Endothelial cell of umbilical vein (primary cell): ENCODE measurements at regions not wholly inside any gene's neighbourhood (a gene's known extent, or its start where the extent isn't known, plus 50 kb on each side); places are given as distances from the start of the nearest gene placed in this dataset.

Source experiments
- BruUV-seq: library from RNA; stranded (reverse); fragments of 400-500 nt; replicated peaks from 2 replicates; lab custom pipeline; 2021; lab: Mats Ljungman, UMichigan
- CTCF ChIA-PET: fragments of 300-600, 350-600 bp; sonication (Branson Sonifier 250); formaldehyde crosslinking; loops from one replicate; lab custom pipeline; 2021; ENCODE audit warnings: antibody characterized with exemption, inconsistent platforms; lab: Charles Lee
- POLR2A ChIA-PET: fragments of 300-600, 350-600 bp; sonication (Branson Sonifier 250); formaldehyde crosslinking; loops from one replicate; lab custom pipeline; 2021; ENCODE audit warnings: antibody characterized with exemption, inconsistent platforms; lab: Charles Lee
- DNase-seq: peaks from one replicate; pipeline ENCODE4 v3.0.0-alpha.2; 2011; ENCODE audit warnings: low read depth, low spot score
- FAIRE-seq: peaks from 2 replicates; lab custom pipeline; 2011; peaks lifted over from hg19 to GRCh38; lab: Jason Lieb, UNC
- H2AFZ ChIP-seq: 2 replicates; pipeline ENCODE4 v1.6.0; 2012; ENCODE audit warnings: low read depth, low read length, control low read depth, inconsistent platforms
- H3K27ac ChIP-seq: 2 replicates; pipeline ENCODE4 v1.5.1; 2011; ENCODE audit warnings: low read depth, mild to moderate bottlenecking, control low read depth, low read length, moderate library complexity; ENCODE audit not compliant: insufficient read depth
- H3K27me3 ChIP-seq, 2 experiments: 2 replicates each; pipeline versions ENCODE4 v1.6.0 to v1.6.1; 2011; ENCODE audit warnings: low read length in 2 of 2, mixed read lengths in 1 of 2; ENCODE audit not compliant: control insufficient read depth in 2 of 2, insufficient read depth in 2 of 2
- H3K36me3 ChIP-seq, 2 experiments: 2 replicates in 1 of 2; 3 replicates in 1 of 2; pipeline ENCODE4 v1.5.1; 2011; ENCODE audit warnings: low read length in 2 of 2, mild to moderate bottlenecking in 1 of 2, moderate library complexity in 1 of 2; ENCODE audit not compliant: control insufficient read depth in 2 of 2, insufficient read depth in 2 of 2; ENCODE audit errors: extremely low read depth in 1 of 2
- H3K4me1 ChIP-seq: 3 replicates; pipeline ENCODE4 v1.5.1; 2011; ENCODE audit warnings: mild to moderate bottlenecking, low read length; ENCODE audit not compliant: control insufficient read depth, insufficient read depth; ENCODE audit errors: extremely low read depth
- H3K4me2 ChIP-seq: 2 replicates; pipeline ENCODE4 v1.6.1; 2011; ENCODE audit warnings: low read length, control low read depth, mixed read lengths; ENCODE audit not compliant: insufficient read depth
- H3K4me3 ChIP-seq, 3 experiments: fragments of 200-600 bp in 1 of 3; sonication (generic), shearing (Covaris generic) in 1 of 3; replicated peaks in 1 of 3; 2 replicates each; pipeline ENCODE4 v1.5.1; 2011 to 2016; ENCODE audit warnings: control low read depth in 3 of 3, low read length in 3 of 3, mild to moderate bottlenecking in 2 of 3, inconsistent platforms in 1 of 3, low read depth in 1 of 3, moderate library complexity in 1 of 3; ENCODE audit not compliant: insufficient read depth in 1 of 3
- H3K79me2 ChIP-seq: 2 replicates; pipeline ENCODE4 v1.6.0; 2012; ENCODE audit warnings: low read length, inconsistent platforms; ENCODE audit not compliant: control insufficient read depth, insufficient read depth
- H3K9ac ChIP-seq: replicated peaks from 2 replicates; pipeline ENCODE3; 2011; ENCODE audit warnings: low read length, control low read depth; ENCODE audit not compliant: insufficient read depth; ENCODE audit errors: extremely low read depth
- H3K9me1 ChIP-seq: replicated peaks from 3 replicates; pipeline ENCODE4 v1.6.0; 2011; ENCODE audit warnings: mild to moderate bottlenecking, low read length; ENCODE audit not compliant: control insufficient read depth, insufficient read depth; ENCODE audit errors: extremely low read depth
- H3K9me3 ChIP-seq: replicated peaks from 2 replicates; pipeline ENCODE4 v1.5.1; 2012; ENCODE audit warnings: low read length, inconsistent platforms; ENCODE audit not compliant: control insufficient read depth, insufficient read depth
- H4K20me1 ChIP-seq: replicated peaks from 2 replicates; pipeline ENCODE3; 2011; ENCODE audit warnings: mild to moderate bottlenecking, low read length; ENCODE audit not compliant: control insufficient read depth, insufficient read depth; ENCODE audit errors: extremely low read depth
- EZH2 ChIP-seq: IDR thresholded peaks from 2 replicates; pipeline ENCODE4 v1.6.1; 2012; ENCODE audit warnings: borderline replicate concordance, low read depth, mild to moderate bottlenecking, moderate library complexity, low read length, inconsistent platforms; ENCODE audit not compliant: severe bottlenecking
- FOS ChIP-seq: IDR thresholded peaks from 2 replicates; pipeline ENCODE4 v1.6.1; 2011; ENCODE audit warnings: mild to moderate bottlenecking, low read length, moderate library complexity, borderline replicate concordance; ENCODE audit not compliant: insufficient read depth
- GATA2 ChIP-seq: IDR thresholded peaks from 2 replicates; pipeline ENCODE4 v1.7.0; 2011; ENCODE audit warnings: low read depth, mild to moderate bottlenecking, moderate library complexity, mixed read lengths, low read length; ENCODE audit not compliant: insufficient read length, insufficient read depth
- JUN ChIP-seq: IDR thresholded peaks from 2 replicates; pipeline ENCODE4 v1.6.1; 2011; ENCODE audit warnings: borderline replicate concordance, low read depth; ENCODE audit not compliant: insufficient read length, insufficient read depth
- MYC ChIP-seq: IDR thresholded peaks from one replicate; pipeline ENCODE4 v1.6.1; 2011; ENCODE audit warnings: mild to moderate bottlenecking, low read depth, low read length
- POLR2A ChIP-seq: IDR thresholded peaks from 2 replicates; pipeline ENCODE4 v1.6.1; 2012; ENCODE audit warnings: low read depth, mild to moderate bottlenecking, control low read depth, low read length
- POLR2AphosphoS5 ChIP-seq: IDR thresholded peaks from 2 replicates; pipeline ENCODE4 v1.6.1; 2012; ENCODE audit warnings: low read depth, mild to moderate bottlenecking, control low read depth, low read length, moderate library complexity; ENCODE audit not compliant: insufficient read depth
- dilution Hi-C: fragments of 300-500 bp; cut with MboI; formaldehyde crosslinking; loops from one replicate; pipeline ENCODE4 v1.15.0; 2019; ENCODE audit warnings: low sequenced_read_pairs; ENCODE audit not compliant: extremely low pct_ligation_motif_present
- intact Hi-C: fragments of 100-400 bp; cut with micrococcal nuclease; formaldehyde crosslinking; loops from one replicate; pipeline ENCODE4 v1.10.0; 2022
- TF ChIP-seq, protein P1 (sequence below): IDR thresholded peaks from 2 replicates; pipeline ENCODE4 v1.6.1; 2011; ENCODE audit not compliant: insufficient read depth, insufficient read length
- TF ChIP-seq, protein P2 (sequence below), 2 donors: IDR thresholded peaks; 1 replicate in 1 of 2; 2 replicates in 1 of 2; pipeline ENCODE4 v1.5.1; 2011; ENCODE audit warnings: low read length in 2 of 2, mild to moderate bottlenecking in 2 of 2, moderate library complexity in 2 of 2, control low read depth in 1 of 2, inconsistent platforms in 1 of 2, low read depth in 1 of 2; ENCODE audit not compliant: insufficient read depth in 1 of 2; ENCODE audit errors: extremely low read depth in 1 of 2

DNA sequence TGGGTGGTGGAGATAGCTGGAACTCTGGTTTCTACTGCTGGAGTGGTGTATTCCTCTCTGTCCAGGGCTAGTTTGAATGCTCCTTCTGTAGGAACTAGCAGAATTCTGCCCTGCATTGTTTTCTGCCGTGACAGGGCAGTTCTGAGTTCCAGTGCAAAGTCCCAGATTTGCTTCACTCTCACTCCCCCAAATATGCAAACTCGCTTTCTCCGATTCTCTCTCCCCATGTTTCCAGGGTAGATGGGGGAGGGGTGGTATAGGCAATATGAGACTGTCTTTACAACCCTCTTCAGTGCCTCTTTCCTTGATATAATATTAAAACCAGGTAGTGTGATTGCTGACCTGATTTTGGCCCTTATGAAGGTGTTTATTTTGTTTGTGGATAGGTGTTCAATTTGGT lies 693.3 kb upstream of the GRM3 start:
- POLR2A ChIA-PET = no interaction called here
- no TSS peak for BruUV-seq
- Histone ChIP-seq H2AFZ (no peak overlapping the region), H3K27me3 (no peaks in the 10 kb centered on the region), H3K79me2 (no peaks in the 10 kb centered on the region), H3K9me1 (no peaks in the 10 kb centered on the region), H3K9me3 (peaks cover 2% of the 10 kb centered on the region), H3K4me3 (no peak overlapping the region), H3K4me1 (no peaks in the 10 kb centered on the region), H3K27ac (no peak overlapping the region), H3K9ac (no peak overlapping the region), H3K36me3 (no peaks in the 10 kb centered on the region), H4K20me1 (no peaks in the 10 kb centered on the region), H3K4me2 (no peak overlapping the region)
- dilution Hi-C loops (no loop called here), intact Hi-C loops (no loop called here)
- CTCF ChIA-PET = no interaction called here
- no peak for TF ChIP-seq GATA2
- no peak for DNase-seq
- no peak for FAIRE-seq

DNA sequence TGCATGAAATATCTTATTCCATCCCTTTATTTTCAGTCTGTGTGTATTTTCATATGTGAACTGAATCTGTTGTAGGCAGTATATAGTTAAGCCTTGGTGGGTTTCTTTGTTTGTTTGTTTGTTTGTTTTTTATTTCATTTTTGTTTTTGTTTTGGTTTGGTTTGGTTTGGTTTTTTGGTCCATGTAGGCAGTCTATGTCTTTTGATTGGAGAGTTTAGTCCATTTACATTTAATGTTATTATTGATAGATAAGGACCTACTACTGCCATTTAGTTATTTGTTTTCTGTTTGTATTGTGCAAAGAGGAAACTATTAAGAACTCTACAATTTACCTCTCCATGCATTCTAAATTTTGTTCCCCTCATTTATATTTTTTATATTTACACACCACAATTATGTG lies 695.9 kb upstream of the GRM3 start:
- Histone ChIP-seq H3K9ac (no peak overlapping the region), H3K4me2 (no peak overlapping the region), H3K36me3 (no peaks in the 10 kb centered on the region), H2AFZ (no peak overlapping the region), H3K79me2 (no peaks in the 10 kb centered on the region), H3K9me1 (no peaks in the 10 kb centered on the region), H3K27me3 (no peaks in the 10 kb centered on the region), H3K9me3 (peaks cover 2% of the 10 kb centered on the region), H3K4me3 (no peak overlapping the region), H4K20me1 (no peaks in the 10 kb centered on the region), H3K4me1 (no peaks in the 10 kb centered on the region), H3K27ac (no peak overlapping the region)
- POLR2A ChIA-PET = no interaction called here
- CTCF ChIA-PET = no interaction called here
- intact Hi-C loops (no loop called here), dilution Hi-C loops (no loop called here)
- no peak for FAIRE-seq
- no peak for DNase-seq
- TF ChIP-seq POLR2A (no peak), MYC (no peak), EZH2 (no peak), JUN (no peak), FOS (no peak), POLR2AphosphoS5 (no peak), GATA2 (no peak)
- TF ChIP-seq, protein P1, sequence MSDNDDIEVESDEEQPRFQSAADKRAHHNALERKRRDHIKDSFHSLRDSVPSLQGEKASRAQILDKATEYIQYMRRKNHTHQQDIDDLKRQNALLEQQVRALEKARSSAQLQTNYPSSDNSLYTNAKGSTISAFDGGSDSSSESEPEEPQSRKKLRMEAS = no peak
- TF ChIP-seq, protein P2, sequence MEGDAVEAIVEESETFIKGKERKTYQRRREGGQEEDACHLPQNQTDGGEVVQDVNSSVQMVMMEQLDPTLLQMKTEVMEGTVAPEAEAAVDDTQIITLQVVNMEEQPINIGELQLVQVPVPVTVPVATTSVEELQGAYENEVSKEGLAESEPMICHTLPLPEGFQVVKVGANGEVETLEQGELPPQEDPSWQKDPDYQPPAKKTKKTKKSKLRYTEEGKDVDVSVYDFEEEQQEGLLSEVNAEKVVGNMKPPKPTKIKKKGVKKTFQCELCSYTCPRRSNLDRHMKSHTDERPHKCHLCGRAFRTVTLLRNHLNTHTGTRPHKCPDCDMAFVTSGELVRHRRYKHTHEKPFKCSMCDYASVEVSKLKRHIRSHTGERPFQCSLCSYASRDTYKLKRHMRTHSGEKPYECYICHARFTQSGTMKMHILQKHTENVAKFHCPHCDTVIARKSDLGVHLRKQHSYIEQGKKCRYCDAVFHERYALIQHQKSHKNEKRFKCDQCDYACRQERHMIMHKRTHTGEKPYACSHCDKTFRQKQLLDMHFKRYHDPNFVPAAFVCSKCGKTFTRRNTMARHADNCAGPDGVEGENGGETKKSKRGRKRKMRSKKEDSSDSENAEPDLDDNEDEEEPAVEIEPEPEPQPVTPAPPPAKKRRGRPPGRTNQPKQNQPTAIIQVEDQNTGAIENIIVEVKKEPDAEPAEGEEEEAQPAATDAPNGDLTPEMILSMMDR (IDR thresholded peaks at IDR 0.05; ENCODE audit: extremely low read depth in 1 of 2, insufficient read depth in 1 of 2, low read depth in 1 of 2, low read length in 2 of 2) = no peak
- no TSS peak for BruUV-seq
